Mesothelial cell of epicardium (in vitro differentiated cells): ENCODE measurements at regions not wholly inside any gene's neighbourhood (a gene's known extent, or its start where the extent isn't known, plus 50 kb on each side); places are given as distances from the start of the nearest gene placed in this dataset.
"Not testable (repeated sequence)": the region's sequence is repeated elsewhere in the genome, so short reads cannot be mapped to it uniquely, and the experiment has no call there.

Source experiments
- DNase-seq, 2 experiments: peaks; one replicate each; pipeline ENCODE4 v3.0.0; 2021; ENCODE audit warnings: low spot score in 2 of 2; ENCODE audit not compliant: unreplicated experiment in 2 of 2
- H3K27ac Mint-ChIP-seq: 2 replicates; pipeline ENCODE4 v1.8.0; 2021; ENCODE audit warnings: mixed read lengths
- H3K27me3 Mint-ChIP-seq: 2 replicates; pipeline ENCODE4 v1.8.0; 2021; ENCODE audit warnings: low read depth, mixed read lengths
- H3K36me3 Mint-ChIP-seq: 2 replicates; pipeline ENCODE4 v1.8.0; 2021; ENCODE audit warnings: mixed read lengths
- H3K4me1 Mint-ChIP-seq: 2 replicates; pipeline ENCODE4 v1.8.0; 2021; ENCODE audit warnings: mixed read lengths
- H3K4me3 Mint-ChIP-seq: 2 replicates; pipeline ENCODE4 v1.8.0; 2021; ENCODE audit warnings: mild to moderate bottlenecking, moderate library complexity, mixed read lengths
- H3K9me3 Mint-ChIP-seq: 2 replicates; pipeline ENCODE4 v1.8.0; 2021; ENCODE audit warnings: mixed read lengths
- TF ChIP-seq, protein P1 (sequence below): fragments of 200-600 bp; sonication (generic); IDR thresholded peaks from one replicate; pipeline ENCODE4 v1.5.0; 2021; ENCODE audit warnings: antibody characterized with exemption; ENCODE audit not compliant: unreplicated experiment

DNA sequence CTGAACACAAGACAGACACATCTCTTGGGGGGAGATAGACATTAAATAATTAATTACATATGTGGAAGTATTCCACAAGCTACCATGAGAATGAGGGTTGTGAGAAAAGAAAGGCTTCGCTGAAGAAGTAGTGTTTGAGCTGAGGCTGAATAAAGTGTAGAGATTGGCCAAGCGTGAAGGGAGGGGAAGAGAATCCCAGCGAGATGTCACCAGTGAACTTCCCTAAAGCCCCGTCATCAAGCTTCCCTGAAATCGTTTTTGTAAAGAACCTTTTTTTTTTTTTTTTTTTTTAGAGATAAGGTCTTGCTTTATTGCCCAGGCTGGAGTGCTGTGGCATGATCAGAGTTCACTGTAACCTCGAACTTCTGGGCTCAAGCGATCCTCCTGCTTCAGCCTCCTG is 235.2 kb downstream of the KCNRG start:
- Mint-ChIP-seq H3K4me1 (no peaks in the 10 kb centered on the region), H3K27ac (no peak overlapping the region), H3K4me3 (no peak overlapping the region), H3K9me3 (no peaks in the 10 kb centered on the region), H3K36me3 (no peaks in the 10 kb centered on the region), H3K27me3 (no peaks in the 10 kb centered on the region)
- TF ChIP-seq, protein P1, sequence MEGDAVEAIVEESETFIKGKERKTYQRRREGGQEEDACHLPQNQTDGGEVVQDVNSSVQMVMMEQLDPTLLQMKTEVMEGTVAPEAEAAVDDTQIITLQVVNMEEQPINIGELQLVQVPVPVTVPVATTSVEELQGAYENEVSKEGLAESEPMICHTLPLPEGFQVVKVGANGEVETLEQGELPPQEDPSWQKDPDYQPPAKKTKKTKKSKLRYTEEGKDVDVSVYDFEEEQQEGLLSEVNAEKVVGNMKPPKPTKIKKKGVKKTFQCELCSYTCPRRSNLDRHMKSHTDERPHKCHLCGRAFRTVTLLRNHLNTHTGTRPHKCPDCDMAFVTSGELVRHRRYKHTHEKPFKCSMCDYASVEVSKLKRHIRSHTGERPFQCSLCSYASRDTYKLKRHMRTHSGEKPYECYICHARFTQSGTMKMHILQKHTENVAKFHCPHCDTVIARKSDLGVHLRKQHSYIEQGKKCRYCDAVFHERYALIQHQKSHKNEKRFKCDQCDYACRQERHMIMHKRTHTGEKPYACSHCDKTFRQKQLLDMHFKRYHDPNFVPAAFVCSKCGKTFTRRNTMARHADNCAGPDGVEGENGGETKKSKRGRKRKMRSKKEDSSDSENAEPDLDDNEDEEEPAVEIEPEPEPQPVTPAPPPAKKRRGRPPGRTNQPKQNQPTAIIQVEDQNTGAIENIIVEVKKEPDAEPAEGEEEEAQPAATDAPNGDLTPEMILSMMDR = no peak
- DNase-seq = no peak

DNA sequence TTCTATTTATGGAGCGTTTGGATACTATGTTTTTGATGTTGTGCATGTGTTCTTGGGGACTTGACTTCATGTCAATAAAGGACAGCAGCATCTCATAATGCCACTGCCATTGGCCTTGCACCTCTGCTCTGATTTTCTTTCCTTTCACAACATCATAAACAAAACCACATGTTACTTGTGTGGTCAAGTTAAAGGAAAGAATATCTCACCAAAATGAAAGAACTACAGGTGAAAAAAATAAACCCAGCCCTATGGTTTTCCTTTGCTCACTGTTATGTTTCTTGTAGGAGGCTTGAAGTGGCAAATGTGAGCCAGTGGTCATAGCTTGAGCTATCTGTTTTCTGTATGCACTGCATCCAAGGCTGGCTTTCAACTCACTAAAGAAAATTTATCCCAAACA is 240.4 kb downstream of the KCNRG start:
- TF ChIP-seq, protein P1 = no peak
- DNase-seq = no peak
- Mint-ChIP-seq H3K36me3 (no peaks in the 10 kb centered on the region), H3K4me1 (no peaks in the 10 kb centered on the region), H3K4me3 (no peak overlapping the region), H3K27me3 (no peaks in the 10 kb centered on the region), H3K9me3 (peaks cover 5% of the 10 kb centered on the region), H3K27ac (no peak overlapping the region)

DNA sequence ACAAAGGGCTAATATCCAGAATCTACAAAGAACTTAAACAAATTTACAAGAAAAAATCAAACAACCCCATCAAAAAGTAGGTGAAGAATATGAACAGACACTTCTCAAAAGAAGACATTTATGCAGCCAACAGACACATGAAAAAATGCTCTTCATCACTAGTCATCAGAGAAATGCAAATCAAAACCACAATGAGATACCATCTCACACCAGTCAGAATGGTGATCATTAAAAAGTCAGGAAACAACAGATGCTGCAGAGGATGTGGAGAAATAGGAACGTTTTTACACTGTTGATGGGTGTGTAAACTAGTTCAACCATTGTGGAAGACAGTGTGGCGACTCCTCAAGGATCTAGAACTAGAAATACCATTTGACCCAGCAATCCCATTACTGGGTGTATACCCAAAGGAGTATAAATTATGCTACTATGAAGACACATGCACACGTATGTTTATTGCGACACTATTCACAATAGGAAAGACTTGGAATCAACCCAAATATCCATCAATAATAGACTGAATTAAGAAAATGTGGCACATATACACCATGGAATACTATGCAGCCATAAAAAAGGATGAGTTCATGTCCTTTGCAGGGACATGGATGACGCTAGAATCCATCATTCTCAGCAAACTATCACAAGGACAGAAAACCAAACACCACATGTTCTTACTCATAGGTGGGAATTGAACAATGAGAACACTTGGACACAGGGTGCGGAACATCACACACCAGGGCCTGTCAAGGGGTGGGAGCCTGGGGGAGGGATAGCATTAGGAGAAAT is 241.5 kb downstream of the KCNRG start:
- H3K4me1 Mint-ChIP-seq, H3K4me3 Mint-ChIP-seq, DNase-seq, H3K36me3 Mint-ChIP-seq, H3K9me3 Mint-ChIP-seq, H3K27me3 Mint-ChIP-seq, H3K27ac Mint-ChIP-seq: not testable (repeated sequence)

DNA sequence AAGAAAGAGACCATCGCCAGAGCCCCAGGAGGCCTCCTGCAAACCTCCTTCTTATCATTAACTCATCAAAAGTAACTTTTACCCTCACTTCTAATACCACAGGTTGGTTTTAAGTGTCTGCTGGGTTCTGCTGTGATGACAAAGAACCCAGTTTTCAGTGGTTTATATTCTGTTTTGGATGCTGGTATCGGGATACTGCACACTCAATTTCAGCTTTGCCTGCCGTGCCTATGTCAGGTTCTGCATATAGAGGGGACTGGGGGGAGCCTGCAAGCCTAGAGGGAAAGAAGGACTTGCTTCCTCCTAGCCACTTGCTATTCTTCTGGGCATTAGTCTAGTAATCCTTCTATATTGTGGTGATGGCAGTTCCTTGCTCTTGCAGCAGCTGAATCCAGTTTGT is 242.4 kb downstream of the KCNRG start:
- Mint-ChIP-seq H3K4me3 (no peak overlapping the region), H3K27me3 (no peaks in the 10 kb centered on the region), H3K9me3 (peaks cover 5% of the 10 kb centered on the region), H3K36me3 (no peaks in the 10 kb centered on the region), H3K27ac (no peak overlapping the region), H3K4me1 (no peaks in the 10 kb centered on the region)
- TF ChIP-seq, protein P1 = no peak
- no peak for DNase-seq

DNA sequence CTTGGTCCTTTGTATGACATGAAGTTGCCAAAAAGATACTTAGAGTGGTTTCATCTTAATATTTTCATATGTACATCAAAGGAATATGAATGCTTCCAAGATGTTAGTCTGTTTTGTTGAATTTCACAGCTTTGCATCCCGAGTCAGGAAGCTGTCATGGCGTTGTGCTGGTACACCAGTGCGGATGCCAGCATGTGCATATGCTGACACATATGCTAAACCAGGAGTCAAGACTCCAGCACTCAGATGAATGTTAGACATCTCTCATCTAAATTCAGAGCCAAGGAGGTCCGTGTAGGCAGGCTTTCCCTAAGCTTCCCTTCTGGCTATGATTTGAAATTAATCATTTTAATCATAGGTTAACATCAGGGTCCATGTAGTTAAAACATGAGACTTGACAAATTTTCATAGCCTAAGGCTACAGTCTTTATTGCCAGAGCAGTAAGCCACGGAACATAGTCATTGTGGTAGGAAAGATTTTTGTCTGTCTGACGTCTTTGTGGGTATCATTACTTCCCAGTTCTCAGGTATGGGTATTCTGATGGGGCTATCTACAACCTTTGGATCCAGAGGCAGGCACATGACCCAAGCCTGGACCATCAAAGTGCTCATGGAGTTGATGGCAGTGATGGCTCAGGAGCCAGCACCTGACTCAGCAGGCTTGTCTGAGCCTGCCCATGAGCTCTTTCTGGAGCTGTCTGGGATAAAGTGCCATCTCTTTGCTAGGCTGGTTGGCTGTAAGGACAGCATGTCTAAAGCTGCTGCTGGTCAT is 246.1 kb downstream of the KCNRG start:
- no peaks in the 10 kb centered on the region for H3K36me3 Mint-ChIP-seq
- no peak overlapping the region for H3K27ac Mint-ChIP-seq
- no peaks in the 10 kb centered on the region for H3K27me3 Mint-ChIP-seq
- H3K4me3 Mint-ChIP-seq = no peak overlapping the region
- peaks cover 5% of the 10 kb centered on the region for H3K4me1 Mint-ChIP-seq
- H3K9me3 Mint-ChIP-seq = peaks cover 5% of the 10 kb centered on the region
- no peak for DNase-seq
- TF ChIP-seq, protein P1 = no peak

DNA sequence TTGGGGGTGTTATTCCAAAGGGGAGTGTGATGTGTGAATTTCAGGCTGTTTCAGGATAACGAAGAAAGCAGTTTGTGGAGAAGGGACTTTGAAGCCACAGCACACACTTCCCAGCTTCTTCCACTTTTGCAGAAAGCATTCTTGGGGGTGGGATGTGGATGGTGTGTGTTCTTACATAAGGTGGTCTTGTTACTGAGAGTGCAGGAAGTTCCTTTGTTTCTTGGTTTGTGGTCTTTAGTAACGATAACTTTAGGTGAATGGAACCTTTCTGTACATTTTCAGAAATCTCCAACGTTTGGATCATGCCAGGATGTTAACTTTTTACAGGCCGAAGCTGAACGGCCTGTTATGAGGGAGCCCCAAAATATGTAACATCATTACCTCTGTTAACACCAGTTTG is 251.8 kb downstream of the KCNRG start:
- Mint-ChIP-seq H3K27me3 (no peaks in the 10 kb centered on the region), H3K36me3 (no peaks in the 10 kb centered on the region), H3K9me3 (peaks cover 7% of the 10 kb centered on the region), H3K4me3 (no peak overlapping the region), H3K4me1 (peaks cover 24% of the 10 kb centered on the region), H3K27ac (no peak overlapping the region)
- TF ChIP-seq, protein P1 = no peak
- DNase-seq = no peak
